ENCODE measurements at regions not wholly inside any gene's neighbourhood (a gene's known extent, or its start where the extent isn't known, plus 50 kb on each side); places are given as distances from the start of the nearest gene placed in this dataset.

- CTCF ChIA-PET = interaction anchor here (1.3 to 1.7 kb wide), 2 partner anchors 13 to 26 kb away, joined by 3 to 6 read pairs; no protein-coding TSS in a partner anchor
These were observed 103.1 kb upstream of the SMLR1 start for GRCh38 chr6:130724089-130724488.

More at GRCh38 chr6:130724089-130724488, 103.1 kb upstream of the SMLR1 start:
- no peak for TF ChIP-seq CTCF (IDR thresholded peaks at IDR 0.05; ENCODE audit: extremely low read depth in 1 of 2, insufficient read depth in 1 of 2, low read depth in 1 of 2, low read length in 2 of 2)
- no peak for TF ChIP-seq MYC (IDR thresholded peaks at IDR 0.05; ENCODE audit: low read depth, low read length)
- no peak for TF ChIP-seq GATA2 (IDR thresholded peaks at IDR 0.05; ENCODE audit: insufficient read depth, insufficient read length, low read depth, low read length)
- TF ChIP-seq MAX (IDR thresholded peaks at IDR 0.05; ENCODE audit: insufficient read depth, insufficient read length) = no peak
- no peak for TF ChIP-seq EZH2 (IDR thresholded peaks at IDR 0.05; ENCODE audit: borderline replicate concordance, low read depth, low read length, severe bottlenecking)
- no peak for TF ChIP-seq POLR2A (IDR thresholded peaks at IDR 0.05; ENCODE audit: low read depth, low read length)
- no peak for TF ChIP-seq JUN (IDR thresholded peaks at IDR 0.05; ENCODE audit: borderline replicate concordance, insufficient read depth, insufficient read length, low read depth)
- TF ChIP-seq POLR2AphosphoS5 (IDR thresholded peaks at IDR 0.05; ENCODE audit: insufficient read depth, low read depth, low read length) = no peak
- no peak for TF ChIP-seq FOS (IDR thresholded peaks at IDR 0.05; ENCODE audit: borderline replicate concordance, insufficient read depth, low read length)
- H3K79me2 ChIP-seq (ENCODE audit: control insufficient read depth, insufficient read depth, low read length) = no peaks in the 10 kb centered on the region
- H3K27me3 ChIP-seq (ENCODE audit: control insufficient read depth in 2 of 2, insufficient read depth in 2 of 2, low read length in 2 of 2) = peaks cover 0 to 4% of the 10 kb centered on the region in 2 experiments
- H4K20me1 ChIP-seq (replicated peaks; ENCODE audit: control insufficient read depth, extremely low read depth, insufficient read depth, low read length) = no peaks in the 10 kb centered on the region
- no peak overlapping the region for H3K27ac ChIP-seq (ENCODE audit: insufficient read depth, low read depth, low read length)
- DNase-seq (ENCODE audit: low read depth, low spot score) (no peak), FAIRE-seq (no peak)
- H3K9me3 ChIP-seq (replicated peaks; ENCODE audit: control insufficient read depth, insufficient read depth, low read length) = no peaks in the 10 kb centered on the region
- POLR2A ChIA-PET = no interaction called here
- H3K4me2 ChIP-seq (ENCODE audit: insufficient read depth, low read length) = no peak overlapping the region
- no peak overlapping the region for H2AFZ ChIP-seq (ENCODE audit: low read depth, low read length)
- H3K9ac ChIP-seq (replicated peaks; ENCODE audit: extremely low read depth, insufficient read depth, low read length) = no peak overlapping the region
- no TSS peak for BruUV-seq (replicated peaks)
- intact Hi-C loops (cut with micrococcal nuclease) = no loop called here
- H3K4me1 ChIP-seq (ENCODE audit: control insufficient read depth, extremely low read depth, insufficient read depth, low read length) = no peaks in the 10 kb centered on the region
- H3K4me3 ChIP-seq (replicated peaks in 1 of 3; ENCODE audit: insufficient read depth in 1 of 3, low read depth in 1 of 3, low read length in 3 of 3) = no peak overlapping the region
- H3K36me3 ChIP-seq (ENCODE audit: control insufficient read depth in 2 of 2, extremely low read depth in 1 of 2, insufficient read depth in 2 of 2, low read length in 2 of 2) = no peaks in the 10 kb centered on the region
- H3K9me1 ChIP-seq (replicated peaks; ENCODE audit: control insufficient read depth, extremely low read depth, insufficient read depth, low read length) = no peaks in the 10 kb centered on the region
- dilution Hi-C loops (cut with MboI; ENCODE audit: extremely low pct_ligation_motif_present, low sequenced_read_pairs) = no loop called here

All from endothelial cell of umbilical vein (primary cell).